ENCODE measurements at regions not wholly inside any gene's neighbourhood (a gene's known extent, or its start where the extent isn't known, plus 50 kb on each side); places are given as distances from the start of the nearest gene placed in this dataset.

- TF ChIP-seq CTCF (IDR thresholded peaks at IDR 0.05; ENCODE audit: low read depth, low read length) = no peak
- DNase-seq (ENCODE audit: extremely low read depth, low read depth) = no peak
Observed at GRCh38 chr13:90532861-90533492, 814.5 kb upstream of the MIR17HG start.

- no peak for TF ChIP-seq CTCF (IDR thresholded peaks at IDR 0.05; ENCODE audit: low read depth, low read length)
- DNase-seq (ENCODE audit: extremely low read depth, low read depth) = no peak
Observed at GRCh38 chr13:90533866-90534265, 813.6 kb upstream of the MIR17HG start.

GRCh38 chr13:90534617-90535370, 812.7 kb upstream of the MIR17HG start:
- TF ChIP-seq CTCF (IDR thresholded peaks at IDR 0.05; ENCODE audit: low read depth, low read length) = no peak
- DNase-seq (ENCODE audit: extremely low read depth, low read depth) = peak; percentile 4

GRCh38 chr13:90535421-90535820, 812.1 kb upstream of the MIR17HG start:
- no peak for DNase-seq (ENCODE audit: extremely low read depth, low read depth)
- TF ChIP-seq CTCF (IDR thresholded peaks at IDR 0.05; ENCODE audit: low read depth, low read length) = no peak

- TF ChIP-seq CTCF (IDR thresholded peaks at IDR 0.05; ENCODE audit: low read depth, low read length) = no peak
- DNase-seq (ENCODE audit: extremely low read depth, low read depth) = no peak
Observed at GRCh38 chr13:90538063-90538462, 809.4 kb upstream of the MIR17HG start.

- TF ChIP-seq CTCF (IDR thresholded peaks at IDR 0.05; ENCODE audit: low read depth, low read length) = no peak
- DNase-seq (ENCODE audit: extremely low read depth, low read depth) = no peak
Observed at GRCh38 chr13:90541346-90541745, 806.1 kb upstream of the MIR17HG start.

- TF ChIP-seq CTCF (IDR thresholded peaks at IDR 0.05; ENCODE audit: low read depth, low read length) = no peak
- DNase-seq (ENCODE audit: extremely low read depth, low read depth) = no peak
Observed at GRCh38 chr13:90542959-90543505, 804.5 kb upstream of the MIR17HG start.

Data from AG09319 (cell line).